ENCODE measurements at regions not wholly inside any gene's neighbourhood (a gene's known extent, or its start where the extent isn't known, plus 50 kb on each side); places are given as distances from the start of the nearest gene placed in this dataset.

- 0% methylated on average over 3 of the region's 3 CpGs for WGBS (ENCODE audit: insufficient coverage, low coverage, missing lambda C conversion rate)
- H4K20me1 ChIP-seq (replicated peaks; ENCODE audit: control insufficient read depth, insufficient read depth, low read length), result no peaks in the 10 kb centered on the region
- BruUV-seq (replicated peaks), result no TSS peak
- FAIRE-seq, result no peak
- H3K9ac ChIP-seq (ENCODE audit: insufficient read depth in 1 of 2, low read depth in 2 of 2, low read length in 2 of 2), result no peak overlapping the region
- ChIA-PET POLR2A (no interaction called here), CTCF (ENCODE audit: low intra/inter-chr PET ratio) (no interaction called here)
- no peak overlapping the region for H3K4me2 ChIP-seq (ENCODE audit: insufficient read depth, low read length)
- H3K79me2 ChIP-seq (ENCODE audit: control insufficient read depth, insufficient read depth, low read length), result no peaks in the 10 kb centered on the region
- DNase-seq (ENCODE audit: extremely low read depth in 1 of 4, low spot score in 3 of 4), result no peak
- H3K27ac ChIP-seq (ENCODE audit: extremely low read depth, low read depth, low read length), result no peak overlapping the region
- no peaks in the 10 kb centered on the region for H3K9me3 ChIP-seq (replicated peaks; ENCODE audit: control insufficient read depth, insufficient read depth, low read depth, low read length)
- in situ Hi-C loops (cut with MboI), result no loop called here
- no peaks in the 10 kb centered on the region; a peak in 1 of 5 replicates for H3K4me1 ChIP-seq (replicated peaks in 1 of 2; ENCODE audit: control insufficient read depth in 2 of 2, insufficient read depth in 2 of 2, low read length in 2 of 2)
- no peaks in the 10 kb centered on the region for H3K36me3 ChIP-seq (ENCODE audit: control insufficient read depth, insufficient read depth, low read length)
- H3K4me3 ChIP-seq, result no peak overlapping the region
- H3K27me3 ChIP-seq (ENCODE audit: control insufficient read depth in 2 of 2, insufficient read depth in 2 of 2, low read length in 2 of 2), result no peaks in the 10 kb centered on the region
- ATAC-seq, result no peak
- no peaks in the 10 kb centered on the region for H3K9me1 ChIP-seq (ENCODE audit: control insufficient read depth, insufficient read depth, low read length)
- no peak overlapping the region for H2AFZ ChIP-seq (ENCODE audit: low read depth, low read length)
- TF ChIP-seq ZNF655 (CRISPR knock-in tag; IDR thresholded peaks at IDR 0.05), result no peak
- TF ChIP-seq KHSRP (IDR thresholded peaks at IDR 0.05), result no peak
- no peak for TF ChIP-seq KAT8 (IDR thresholded peaks at IDR 0.05; ENCODE audit: low read depth)
- no peak for TF ChIP-seq HNRNPH1 (optimal IDR thresholded peaks at IDR 0.05; ENCODE audit: low read depth, low read length)
- no peak for TF ChIP-seq ARID3B (CRISPR knock-in tag; IDR thresholded peaks at IDR 0.05; ENCODE audit: borderline replicate concordance)
- intact Hi-C loops (cut with micrococcal nuclease), result no loop called here
Observed at GRCh38 chr1:193567937-193568336, 381.5 kb upstream of the B3GALT2 start.

Measured in K562 (cell line).